Keratinocyte (primary cell): ENCODE measurements at regions not wholly inside any gene's neighbourhood (a gene's known extent, or its start where the extent isn't known, plus 50 kb on each side); places are given as distances from the start of the nearest gene placed in this dataset.

Source experiments
- DNase-seq: peaks from one replicate; pipeline ENCODE4 v3.0.0-alpha.2; 2011; ENCODE audit warnings: low read depth, missing footprints, low spot score
- FAIRE-seq: peaks from 2 replicates; lab custom pipeline; 2011; peaks lifted over from hg19 to GRCh38; lab: Jason Lieb, UNC
- H2AFZ ChIP-seq: 2 replicates; pipeline ENCODE4 v1.6.0; 2012; ENCODE audit warnings: low read length, control low read depth, inconsistent platforms; ENCODE audit not compliant: control insufficient read depth
- H3K27ac ChIP-seq: 2 replicates; pipeline ENCODE4 v1.5.1; 2011; ENCODE audit warnings: low read length; ENCODE audit not compliant: control insufficient read depth, insufficient read depth
- H3K27me3 ChIP-seq: 3 replicates; pipeline ENCODE4 v1.6.0; 2011; ENCODE audit warnings: low read length; ENCODE audit not compliant: control insufficient read depth, insufficient read depth; ENCODE audit errors: extremely low read depth
- H3K36me3 ChIP-seq, 2 experiments: 2 replicates in 1 of 2; 3 replicates in 1 of 2; pipeline ENCODE4 v1.5.1; 2011; ENCODE audit warnings: low read length in 2 of 2, mild to moderate bottlenecking in 1 of 2; ENCODE audit not compliant: control insufficient read depth in 2 of 2, insufficient read depth in 2 of 2; ENCODE audit errors: extremely low read depth in 1 of 2
- H3K4me1 ChIP-seq: 3 replicates; pipeline ENCODE4 v1.5.1; 2011; ENCODE audit warnings: low read length; ENCODE audit not compliant: control insufficient read depth, insufficient read depth; ENCODE audit errors: extremely low read depth
- H3K4me2 ChIP-seq: 3 replicates; pipeline ENCODE4 v1.6.0; 2011; ENCODE audit warnings: low read depth, low read length; ENCODE audit not compliant: control insufficient read depth, insufficient read depth; ENCODE audit errors: extremely low read depth
- H3K4me3 ChIP-seq, 3 experiments: fragments of 200-600 bp in 1 of 3; sonication (generic) in 1 of 3; 2 replicates in 2 of 3; 3 replicates in 1 of 3; pipeline ENCODE4 v1.5.1; 2011 to 2016; ENCODE audit warnings: low read length in 3 of 3, mild to moderate bottlenecking in 3 of 3, control low read depth in 2 of 3, inconsistent platforms in 1 of 3, low read depth in 1 of 3, mixed read lengths in 1 of 3, mixed run types in 1 of 3, moderate library complexity in 1 of 3; ENCODE audit not compliant: control insufficient read depth in 2 of 3, insufficient read depth in 2 of 3; ENCODE audit errors: extremely low read depth in 1 of 3
- H3K79me2 ChIP-seq: 2 replicates; pipeline ENCODE4 v1.6.0; 2012; ENCODE audit warnings: low read length; ENCODE audit not compliant: control insufficient read depth, insufficient read depth
- H3K9ac ChIP-seq: 3 replicates; pipeline ENCODE4 v1.6.0; 2011; ENCODE audit warnings: low read length; ENCODE audit not compliant: control insufficient read depth, insufficient read depth; ENCODE audit errors: extremely low read depth
- H3K9me1 ChIP-seq: 3 replicates; pipeline ENCODE4 v1.6.0; 2011; ENCODE audit warnings: low read length; ENCODE audit not compliant: control insufficient read depth, insufficient read depth; ENCODE audit errors: extremely low read depth
- H3K9me3 ChIP-seq: 2 replicates; pipeline ENCODE4 v1.5.1; 2012; ENCODE audit warnings: low read depth, low read length; ENCODE audit not compliant: control insufficient read depth
- H4K20me1 ChIP-seq: 3 replicates; pipeline ENCODE4 v1.6.0; 2011; ENCODE audit warnings: low read length; ENCODE audit not compliant: control insufficient read depth, insufficient read depth; ENCODE audit errors: extremely low read depth
- CTCF ChIP-seq, 3 experiments: IDR thresholded peaks in 1 of 3; conservative IDR thresholded peaks in 1 of 3; optimal IDR thresholded peaks in 1 of 3; 2 replicates in 2 of 3; 3 replicates in 1 of 3; pipeline versions ENCODE3 to v1.5.1; 2011; ENCODE audit warnings: low read length in 3 of 3, mild to moderate bottlenecking in 3 of 3, moderate library complexity in 2 of 3, control low read depth in 1 of 3, inconsistent platforms in 1 of 3; ENCODE audit not compliant: insufficient read depth in 2 of 3; ENCODE audit errors: extremely low read depth in 1 of 3
- EZH2 ChIP-seq: IDR thresholded peaks from one replicate; pipeline ENCODE4 v1.6.1; 2012; ENCODE audit warnings: inconsistent platforms, mild to moderate bottlenecking, low read length, moderate library complexity
- dilution Hi-C: fragments of 300-500 bp; cut with MboI; formaldehyde crosslinking; loops from one replicate; pipeline ENCODE4 v1.7.0; 2020; ENCODE audit warnings: low sequenced_read_pairs; ENCODE audit not compliant: extremely low pct_ligation_motif_present

GRCh38 chr2:71860381-71860926 is 287.2 kb downstream of the CYP26B1 start:
- no peak for TF ChIP-seq CTCF (optimal IDR thresholded peaks at IDR 0.05 in 1 of 3, IDR thresholded peaks at IDR 0.05 in 1 of 3, conservative IDR thresholded peaks at IDR 0.05 in 1 of 3; ENCODE audit: extremely low read depth in 1 of 3, insufficient read depth in 2 of 3, low read length in 3 of 3)
- no peak for TF ChIP-seq EZH2
- Histone ChIP-seq H3K27me3 (peaks cover 10% of the 10 kb centered on the region), H3K4me3 (no peak overlapping the region), H4K20me1 (no peaks in the 10 kb centered on the region), H3K9ac (no peak overlapping the region), H3K9me1 (no peaks in the 10 kb centered on the region), H3K4me1 (no peaks in the 10 kb centered on the region), H3K79me2 (no peaks in the 10 kb centered on the region), H2AFZ (no peak overlapping the region), H3K4me2 (no peak overlapping the region), H3K36me3 (no peaks in the 10 kb centered on the region), H3K27ac (no peak overlapping the region), H3K9me3 (no peaks in the 10 kb centered on the region)
- DNase-seq = no peak
- no peak for FAIRE-seq
- dilution Hi-C loops = no loop called here

- FAIRE-seq (no peak), DNase-seq (no peak)
- no peak overlapping the region for H3K9ac ChIP-seq
- dilution Hi-C loops = no loop called here
- no peak overlapping the region for H3K27ac ChIP-seq
- no peaks in the 10 kb centered on the region for H3K79me2 ChIP-seq
- TF ChIP-seq EZH2 (no peak), CTCF (optimal IDR thresholded peaks at IDR 0.05 in 1 of 3, IDR thresholded peaks at IDR 0.05 in 1 of 3, conservative IDR thresholded peaks at IDR 0.05 in 1 of 3; ENCODE audit: extremely low read depth in 1 of 3, insufficient read depth in 2 of 3, low read length in 3 of 3) (no peak)
- no peaks in the 10 kb centered on the region for H4K20me1 ChIP-seq
- H3K4me2 ChIP-seq = no peak overlapping the region
- H3K9me3 ChIP-seq = no peaks in the 10 kb centered on the region
- H2AFZ ChIP-seq = no peak overlapping the region
- no peaks in the 10 kb centered on the region for H3K36me3 ChIP-seq
- no peak overlapping the region for H3K4me3 ChIP-seq
- H3K4me1 ChIP-seq = no peaks in the 10 kb centered on the region
- H3K9me1 ChIP-seq = no peaks in the 10 kb centered on the region
- H3K27me3 ChIP-seq = peaks cover 10% of the 10 kb centered on the region
These were observed 288.3 kb downstream of the CYP26B1 start for GRCh38 chr2:71859211-71859847.
